MM.1S (cell line): ENCODE measurements at regions not wholly inside any gene's neighbourhood (a gene's known extent, or its start where the extent isn't known, plus 50 kb on each side); places are given as distances from the start of the nearest gene placed in this dataset.

Source experiments
- DNase-seq: peaks from one replicate; pipeline ENCODE4 v3.0.0-alpha.2; 2015
- H2AFZ ChIP-seq: fragments of 300-600 bp; sonication (generic); 2 replicates; pipeline ENCODE4 v1.6.0; 2016; ENCODE audit warnings: antibody characterized with exemption, low read length
- H3F3A ChIP-seq: fragments of 300-600 bp; sonication (generic); 2 replicates; pipeline ENCODE4 v1.6.1; 2016; ENCODE audit warnings: mild to moderate bottlenecking, antibody characterized with exemption, low read length, moderate library complexity, mixed read lengths; ENCODE audit not compliant: insufficient read depth
- H3K27ac ChIP-seq: fragments of 300-600 bp; sonication (generic); 2 replicates; pipeline ENCODE4 v1.5.1; 2016; ENCODE audit warnings: mild to moderate bottlenecking, low read length
- H3K27me3 ChIP-seq: fragments of 300-600 bp; sonication (generic); replicated peaks from 2 replicates; pipeline ENCODE4 v1.6.0; 2016; ENCODE audit warnings: low read length; ENCODE audit not compliant: insufficient read depth
- H3K36me3 ChIP-seq: fragments of 300-600 bp; sonication (generic); replicated peaks from 2 replicates; pipeline ENCODE4 v1.6.1; 2016; ENCODE audit warnings: mild to moderate bottlenecking, low read length, mixed read lengths; ENCODE audit not compliant: insufficient read depth
- H3K4me1 ChIP-seq: fragments of 300-600 bp; sonication (generic); 2 replicates; pipeline ENCODE4 v1.6.1; 2016; ENCODE audit warnings: low read length, mixed read lengths
- H3K4me2 ChIP-seq: fragments of 300-600 bp; sonication (generic); 2 replicates; pipeline ENCODE4 v1.6.0; 2016; ENCODE audit warnings: low read depth, low read length
- H3K4me3 ChIP-seq: fragments of 300-600 bp; sonication (generic); 2 replicates; pipeline ENCODE4 v1.5.1; 2016; ENCODE audit warnings: low read length, mixed read lengths
- H3K79me2 ChIP-seq: fragments of 300-600 bp; sonication (generic); 2 replicates; pipeline ENCODE4 v1.6.1; 2016; ENCODE audit warnings: mixed run types, low read length, mixed read lengths
- H3K9ac ChIP-seq: fragments of 300-600 bp; sonication (generic); 2 replicates; pipeline ENCODE4 v1.6.1; 2016; ENCODE audit warnings: low read length, mixed read lengths
- H3K9me2 ChIP-seq: fragments of 300-600 bp; sonication (generic); replicated peaks from 2 replicates; pipeline ENCODE4 v1.6.1; 2016; ENCODE audit warnings: mild to moderate bottlenecking, low read length, mixed read lengths; ENCODE audit not compliant: insufficient read depth
- H3K9me3 ChIP-seq: fragments of 300-600 bp; sonication (generic); replicated peaks from 2 replicates; pipeline ENCODE4 v1.6.1; 2016; ENCODE audit warnings: mild to moderate bottlenecking, low read length, mixed read lengths; ENCODE audit not compliant: insufficient read depth
- H4K20me1 ChIP-seq: fragments of 300-600 bp; sonication (generic); 2 replicates; pipeline ENCODE4 v1.6.1; 2016; ENCODE audit warnings: mild to moderate bottlenecking, low read length, moderate library complexity, mixed read lengths; ENCODE audit not compliant: insufficient read depth
- EZH2 ChIP-seq: fragments of 300-600 bp; sonication (generic); optimal IDR thresholded peaks from 2 replicates; pipeline ENCODE3; 2017; ENCODE audit warnings: low read depth, mild to moderate bottlenecking, antibody characterized with exemption, low read length, mixed read lengths
- EZH2phosphoT487 ChIP-seq: fragments of 300-600 bp; sonication (generic); IDR thresholded peaks from 2 replicates; pipeline ENCODE4 v1.6.1; 2018; ENCODE audit warnings: antibody characterized with exemption, low read length
- TF ChIP-seq, protein P1 (sequence below): fragments of 300-600 bp; sonication (generic); IDR thresholded peaks from 2 replicates; pipeline ENCODE4 v1.5.1; 2016; ENCODE audit warnings: antibody characterized with exemption, low read length, mixed read lengths

DNA sequence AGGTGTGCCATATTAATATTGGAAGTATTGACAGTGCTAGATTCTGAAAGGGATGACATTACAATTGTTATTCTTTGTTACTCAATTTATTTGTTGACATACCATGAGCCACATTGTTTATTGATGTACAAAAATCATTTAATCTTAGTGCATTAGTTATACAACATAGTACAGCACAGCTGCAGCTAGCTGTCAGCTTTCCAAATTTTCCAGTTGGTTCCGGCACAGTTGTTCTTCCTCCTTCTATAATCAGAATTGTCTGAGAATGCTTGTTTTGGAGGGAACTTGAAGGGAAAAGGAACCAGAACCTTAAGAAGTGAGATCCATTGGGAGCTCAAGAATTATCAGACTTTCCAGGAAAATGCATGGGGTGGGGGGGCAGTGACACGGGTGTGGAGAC, 281.4 kb downstream of the ZIC3 start:
- H3K9me3 ChIP-seq, result no peaks in the 10 kb centered on the region
- H3K9me2 ChIP-seq, result no peaks in the 10 kb centered on the region
- H3F3A ChIP-seq, result no peaks in the 10 kb centered on the region
- TF ChIP-seq EZH2, result no peak
- no peak for TF ChIP-seq EZH2phosphoT487
- TF ChIP-seq, protein P1, sequence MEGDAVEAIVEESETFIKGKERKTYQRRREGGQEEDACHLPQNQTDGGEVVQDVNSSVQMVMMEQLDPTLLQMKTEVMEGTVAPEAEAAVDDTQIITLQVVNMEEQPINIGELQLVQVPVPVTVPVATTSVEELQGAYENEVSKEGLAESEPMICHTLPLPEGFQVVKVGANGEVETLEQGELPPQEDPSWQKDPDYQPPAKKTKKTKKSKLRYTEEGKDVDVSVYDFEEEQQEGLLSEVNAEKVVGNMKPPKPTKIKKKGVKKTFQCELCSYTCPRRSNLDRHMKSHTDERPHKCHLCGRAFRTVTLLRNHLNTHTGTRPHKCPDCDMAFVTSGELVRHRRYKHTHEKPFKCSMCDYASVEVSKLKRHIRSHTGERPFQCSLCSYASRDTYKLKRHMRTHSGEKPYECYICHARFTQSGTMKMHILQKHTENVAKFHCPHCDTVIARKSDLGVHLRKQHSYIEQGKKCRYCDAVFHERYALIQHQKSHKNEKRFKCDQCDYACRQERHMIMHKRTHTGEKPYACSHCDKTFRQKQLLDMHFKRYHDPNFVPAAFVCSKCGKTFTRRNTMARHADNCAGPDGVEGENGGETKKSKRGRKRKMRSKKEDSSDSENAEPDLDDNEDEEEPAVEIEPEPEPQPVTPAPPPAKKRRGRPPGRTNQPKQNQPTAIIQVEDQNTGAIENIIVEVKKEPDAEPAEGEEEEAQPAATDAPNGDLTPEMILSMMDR, result no peak
- H3K27me3 ChIP-seq, result no peaks in the 10 kb centered on the region
- H3K9ac ChIP-seq, result no peak overlapping the region
- no peak overlapping the region for H2AFZ ChIP-seq
- H3K79me2 ChIP-seq, result no peaks in the 10 kb centered on the region
- H3K4me1 ChIP-seq, result no peaks in the 10 kb centered on the region
- H3K4me3 ChIP-seq, result no peak overlapping the region
- no peaks in the 10 kb centered on the region for H4K20me1 ChIP-seq
- H3K4me2 ChIP-seq, result no peak overlapping the region
- H3K36me3 ChIP-seq, result no peaks in the 10 kb centered on the region
- no peak for DNase-seq
- no peak overlapping the region for H3K27ac ChIP-seq

DNA sequence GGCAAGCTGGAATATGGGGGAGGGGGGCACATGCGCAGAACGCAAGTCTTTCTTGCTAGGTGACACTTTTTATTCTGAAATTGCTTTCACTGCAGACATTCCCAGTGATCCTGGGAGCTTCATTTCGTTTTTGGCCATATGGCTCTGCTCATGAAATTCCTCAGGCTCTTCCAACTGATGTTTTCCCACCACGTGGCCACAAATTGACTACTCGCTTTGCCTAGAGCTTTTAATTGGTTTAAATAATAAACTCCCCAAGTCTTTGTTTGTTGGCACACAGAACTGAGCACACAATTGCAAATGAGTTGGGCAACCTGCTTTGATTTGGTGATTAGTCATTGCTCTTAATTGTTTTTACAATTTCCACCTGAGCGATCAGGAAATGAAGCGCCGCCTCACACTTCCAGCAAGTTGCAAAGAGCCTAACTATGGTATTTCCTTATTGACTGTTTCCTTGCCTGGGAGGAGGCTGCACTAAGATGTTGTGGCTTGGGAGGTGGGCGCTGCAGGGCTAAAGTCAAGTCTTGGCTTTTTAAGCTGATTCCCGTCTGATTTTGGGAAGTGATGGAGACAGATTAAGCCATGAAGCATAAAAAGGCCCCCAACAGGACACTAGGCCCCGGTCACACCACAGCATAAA, 282.5 kb downstream of the ZIC3 start:
- TF ChIP-seq EZH2, result no peak
- TF ChIP-seq, protein P1, result no peak
- TF ChIP-seq EZH2phosphoT487, result no peak
- H3K79me2 ChIP-seq, result no peaks in the 10 kb centered on the region
- no peak overlapping the region for H3K9ac ChIP-seq
- no peak overlapping the region for H3K4me2 ChIP-seq
- no peak for DNase-seq
- no peaks in the 10 kb centered on the region for H3K36me3 ChIP-seq
- H3K4me3 ChIP-seq, result no peak overlapping the region
- no peak overlapping the region for H3K27ac ChIP-seq
- H3K4me1 ChIP-seq, result no peaks in the 10 kb centered on the region
- H3K27me3 ChIP-seq, result no peaks in the 10 kb centered on the region
- H2AFZ ChIP-seq, result no peak overlapping the region
- H3K9me3 ChIP-seq, result no peaks in the 10 kb centered on the region
- H4K20me1 ChIP-seq, result no peaks in the 10 kb centered on the region
- no peaks in the 10 kb centered on the region for H3F3A ChIP-seq
- H3K9me2 ChIP-seq, result no peaks in the 10 kb centered on the region

DNA sequence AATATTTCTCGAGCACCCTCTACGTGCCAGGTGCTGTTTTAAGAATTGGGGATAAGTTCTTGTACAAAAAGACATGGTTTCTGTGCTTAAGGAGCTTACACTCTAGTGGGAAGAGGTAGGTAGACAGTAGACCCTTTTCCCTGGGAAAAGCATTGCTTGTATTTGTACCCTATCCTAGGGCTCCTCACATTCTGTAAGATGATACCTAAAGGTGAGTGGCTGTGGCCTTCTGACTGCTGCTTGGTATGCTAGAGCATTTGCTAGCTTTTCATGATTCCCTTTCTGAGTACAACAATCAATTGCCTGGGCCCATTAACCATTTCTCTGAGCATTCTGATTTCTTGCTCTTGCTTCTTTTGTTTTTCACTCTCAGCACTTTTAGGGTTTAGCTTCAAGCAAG, 286.6 kb downstream of the ZIC3 start:
- Histone ChIP-seq H4K20me1 (no peaks in the 10 kb centered on the region), H3K79me2 (no peaks in the 10 kb centered on the region), H3K27me3 (no peaks in the 10 kb centered on the region), H3K27ac (no peak overlapping the region), H3K9ac (no peak overlapping the region), H3K4me3 (no peak overlapping the region), H3K36me3 (no peaks in the 10 kb centered on the region), H2AFZ (0 out of 2 replicates have a peak overlapping the region, but pooled peaks have one; percentile 6), H3K9me2 (no peaks in the 10 kb centered on the region), H3K4me2 (no peak overlapping the region), H3K9me3 (no peaks in the 10 kb centered on the region), H3F3A (no peaks in the 10 kb centered on the region), H3K4me1 (no peaks in the 10 kb centered on the region)
- no peak for DNase-seq
- TF ChIP-seq EZH2phosphoT487, result no peak

DNA sequence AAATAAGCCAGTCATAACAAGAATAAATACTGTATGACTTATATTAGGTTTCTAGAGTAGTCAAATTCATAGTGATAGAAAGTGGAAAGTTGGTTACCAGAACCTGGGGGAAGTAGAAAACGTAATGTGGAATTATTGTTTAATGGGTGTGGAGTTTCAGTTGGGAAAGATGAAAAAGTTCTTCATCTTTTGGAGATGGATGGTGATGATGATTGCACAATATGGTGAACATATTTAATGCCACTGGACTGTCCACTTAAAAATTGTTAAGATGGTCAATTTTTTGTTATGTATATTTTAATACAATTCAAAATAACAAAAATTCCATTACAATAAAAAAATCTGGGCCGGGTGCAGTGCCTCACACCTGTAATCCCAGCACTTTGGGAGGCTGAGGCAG, 289.6 kb downstream of the ZIC3 start:
- Histone ChIP-seq H3K9me3 (no peaks in the 10 kb centered on the region), H3K4me3 (no peak overlapping the region), H3K9ac (no peak overlapping the region), H3K36me3 (no peaks in the 10 kb centered on the region), H3K4me2 (no peak overlapping the region), H3K79me2 (no peaks in the 10 kb centered on the region), H3K4me1 (no peaks in the 10 kb centered on the region), H2AFZ (no peak overlapping the region), H4K20me1 (no peaks in the 10 kb centered on the region), H3K9me2 (no peaks in the 10 kb centered on the region), H3F3A (no peaks in the 10 kb centered on the region), H3K27me3 (no peaks in the 10 kb centered on the region), H3K27ac (no peak overlapping the region)
- TF ChIP-seq EZH2phosphoT487 (no peak), EZH2 (no peak)
- TF ChIP-seq, protein P1, result no peak
- DNase-seq, result no peak
